ENCODE measurements at regions not wholly inside any gene's neighbourhood (a gene's known extent, or its start where the extent isn't known, plus 50 kb on each side); places are given as distances from the start of the nearest gene placed in this dataset.
"Not testable (repeated sequence)": the region's sequence is repeated elsewhere in the genome, so short reads cannot be mapped to it uniquely, and the experiment has no call there.

DNA sequence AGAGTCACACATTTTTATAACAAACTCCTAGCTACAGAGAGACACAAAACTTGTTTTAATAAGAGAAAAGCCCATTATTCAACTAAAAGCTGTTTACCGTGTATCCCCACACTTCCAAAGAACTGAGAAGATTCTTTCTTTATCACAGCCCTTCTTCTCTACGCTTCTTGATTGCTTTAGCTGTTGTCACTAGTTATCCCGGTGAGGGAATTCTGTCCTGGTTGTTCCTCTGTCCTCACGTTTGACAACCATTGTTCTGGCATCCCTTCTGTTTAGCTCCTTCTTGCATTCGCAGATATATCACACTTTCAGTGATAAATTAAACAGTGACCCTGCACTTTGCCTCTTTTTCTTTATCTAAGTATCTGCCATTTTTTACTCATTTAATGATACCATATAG lies 1035.1 kb upstream of the PCDH20 start:
- TF ChIP-seq, protein P1, sequence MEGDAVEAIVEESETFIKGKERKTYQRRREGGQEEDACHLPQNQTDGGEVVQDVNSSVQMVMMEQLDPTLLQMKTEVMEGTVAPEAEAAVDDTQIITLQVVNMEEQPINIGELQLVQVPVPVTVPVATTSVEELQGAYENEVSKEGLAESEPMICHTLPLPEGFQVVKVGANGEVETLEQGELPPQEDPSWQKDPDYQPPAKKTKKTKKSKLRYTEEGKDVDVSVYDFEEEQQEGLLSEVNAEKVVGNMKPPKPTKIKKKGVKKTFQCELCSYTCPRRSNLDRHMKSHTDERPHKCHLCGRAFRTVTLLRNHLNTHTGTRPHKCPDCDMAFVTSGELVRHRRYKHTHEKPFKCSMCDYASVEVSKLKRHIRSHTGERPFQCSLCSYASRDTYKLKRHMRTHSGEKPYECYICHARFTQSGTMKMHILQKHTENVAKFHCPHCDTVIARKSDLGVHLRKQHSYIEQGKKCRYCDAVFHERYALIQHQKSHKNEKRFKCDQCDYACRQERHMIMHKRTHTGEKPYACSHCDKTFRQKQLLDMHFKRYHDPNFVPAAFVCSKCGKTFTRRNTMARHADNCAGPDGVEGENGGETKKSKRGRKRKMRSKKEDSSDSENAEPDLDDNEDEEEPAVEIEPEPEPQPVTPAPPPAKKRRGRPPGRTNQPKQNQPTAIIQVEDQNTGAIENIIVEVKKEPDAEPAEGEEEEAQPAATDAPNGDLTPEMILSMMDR (IDR thresholded peaks at IDR 0.05; ENCODE audit: low read depth, low read length) = no peak
- CTCF ChIA-PET = no interaction called here

DNA sequence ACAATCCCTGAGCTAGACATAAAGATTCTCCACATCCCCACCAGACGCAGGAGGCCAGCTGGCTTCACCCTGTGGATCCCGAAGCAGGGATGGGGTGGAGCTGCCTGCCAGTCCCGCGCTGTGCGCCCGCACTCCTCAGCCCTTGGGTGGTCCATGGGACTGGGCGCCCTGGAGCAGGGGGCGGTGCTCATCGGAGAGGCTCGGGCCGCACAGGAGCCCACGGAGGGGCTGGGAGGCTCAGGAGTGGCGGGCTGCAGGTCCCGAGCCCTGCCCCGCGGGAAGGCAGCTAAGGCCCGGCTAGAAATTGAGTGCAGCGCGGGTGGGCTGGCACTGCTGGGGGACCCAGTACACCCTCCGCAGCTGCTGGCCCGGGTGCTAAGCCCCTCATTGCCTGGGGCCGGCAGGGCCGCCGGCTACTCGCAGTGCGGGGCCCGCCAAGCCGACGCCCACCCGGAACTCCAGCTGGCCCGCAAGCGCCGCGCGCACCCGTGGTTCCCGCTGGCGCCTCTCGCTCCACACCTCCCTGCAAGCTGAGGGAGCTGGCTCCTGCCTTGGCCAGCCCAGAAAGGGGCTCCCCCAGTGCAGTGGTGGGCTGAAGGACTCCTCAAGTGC lies 1032.2 kb upstream of the PCDH20 start:
- H3K9me3 ChIP-seq (ENCODE audit: control insufficient read depth, insufficient read depth, low read length) = peaks cover 12% of the 10 kb centered on the region; the same call in 1 of the 2 replicates
- H3K4me3 ChIP-seq (ENCODE audit: low read depth, low read length); POLR2A ChIA-PET; H3K27me3 ChIP-seq (ENCODE audit: control insufficient read depth, insufficient read depth, low read length); CTCF ChIA-PET; DNase-seq (ENCODE audit: low read depth, low spot score); H3K27ac ChIP-seq (ENCODE audit: low read depth, low read length): not testable (repeated sequence)

More for the DNA sequence above, 1035.1 kb upstream of the PCDH20 start:
- DNase-seq (ENCODE audit: low read depth, low spot score) = no peak
- Histone ChIP-seq H3K27ac (ENCODE audit: low read depth, low read length) (no peak overlapping the region), H3K4me3 (ENCODE audit: low read depth, low read length) (no peak overlapping the region), H3K27me3 (ENCODE audit: control insufficient read depth, insufficient read depth, low read length) (no peaks in the 10 kb centered on the region), H3K9me3 (ENCODE audit: control insufficient read depth, insufficient read depth, low read length) (peaks cover 12% of the 10 kb centered on the region; the same call in 1 of the 2 replicates)
- POLR2A ChIA-PET = no interaction called here

DNA sequence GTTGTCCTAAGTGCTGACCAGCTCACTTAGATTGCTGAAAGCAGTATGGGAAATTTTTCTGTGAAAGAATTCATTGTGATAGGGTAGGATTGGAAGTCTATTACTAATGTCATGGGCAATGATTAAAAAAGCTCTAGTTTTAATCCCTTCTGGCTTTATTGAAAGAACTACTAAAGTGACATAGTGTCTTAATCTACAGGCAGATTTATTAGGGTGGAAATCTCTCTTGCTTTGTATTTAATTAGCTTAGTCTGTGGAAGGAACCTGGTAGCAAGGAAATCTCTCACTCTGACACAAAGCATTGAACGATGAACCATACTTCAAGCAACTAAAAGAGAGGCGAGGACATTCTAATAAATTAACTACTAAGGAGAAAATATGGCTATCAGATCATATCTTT lies 1029.2 kb upstream of the PCDH20 start:
- POLR2A ChIA-PET = no interaction called here
- no peak overlapping the region for H3K4me3 ChIP-seq (ENCODE audit: low read depth, low read length)
- CTCF ChIA-PET = no interaction called here

DNA sequence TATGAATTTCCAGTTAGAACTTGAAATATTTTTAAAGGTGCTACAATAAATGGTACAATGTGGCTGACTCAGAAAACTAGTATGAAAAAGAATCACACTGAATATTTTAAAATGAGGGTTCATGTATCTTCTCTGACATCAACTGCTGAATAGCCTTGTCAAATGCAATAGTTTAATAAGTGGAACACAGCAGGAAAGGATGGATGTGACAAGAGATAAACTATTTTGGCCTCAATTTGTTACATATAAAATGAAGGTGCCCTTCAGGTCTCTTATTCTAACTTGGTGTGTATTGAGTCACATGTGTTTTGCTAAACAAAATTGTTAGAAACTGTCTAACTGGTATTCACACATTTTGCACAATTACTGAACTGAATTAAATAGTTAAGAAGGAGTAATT lies 1018.4 kb upstream of the PCDH20 start:
- H3K9me3 ChIP-seq (ENCODE audit: control insufficient read depth, insufficient read depth, low read length) = no peaks in the 10 kb centered on the region
- H3K27me3 ChIP-seq (ENCODE audit: control insufficient read depth, insufficient read depth, low read length) = no peaks in the 10 kb centered on the region
- POLR2A ChIA-PET = no interaction called here
- TF ChIP-seq, protein P1 (IDR thresholded peaks at IDR 0.05; ENCODE audit: low read depth, low read length) = no peak
- no peak overlapping the region for H3K27ac ChIP-seq (ENCODE audit: low read depth, low read length)
- CTCF ChIA-PET = no interaction called here
- H3K4me3 ChIP-seq (ENCODE audit: low read depth, low read length) = no peak overlapping the region
- no peak for DNase-seq (ENCODE audit: low read depth, low spot score)

More for the DNA sequence above, 1029.2 kb upstream of the PCDH20 start:
- DNase-seq (ENCODE audit: low read depth, low spot score) = no peak
- Histone ChIP-seq H3K27ac (ENCODE audit: low read depth, low read length) (no peak overlapping the region), H3K27me3 (ENCODE audit: control insufficient read depth, insufficient read depth, low read length) (no peaks in the 10 kb centered on the region), H3K9me3 (ENCODE audit: control insufficient read depth, insufficient read depth, low read length) (peaks cover 12% of the 10 kb centered on the region; the same call in 1 of the 2 replicates)
- TF ChIP-seq, protein P1 (IDR thresholded peaks at IDR 0.05; ENCODE audit: low read depth, low read length) = no peak

DNA sequence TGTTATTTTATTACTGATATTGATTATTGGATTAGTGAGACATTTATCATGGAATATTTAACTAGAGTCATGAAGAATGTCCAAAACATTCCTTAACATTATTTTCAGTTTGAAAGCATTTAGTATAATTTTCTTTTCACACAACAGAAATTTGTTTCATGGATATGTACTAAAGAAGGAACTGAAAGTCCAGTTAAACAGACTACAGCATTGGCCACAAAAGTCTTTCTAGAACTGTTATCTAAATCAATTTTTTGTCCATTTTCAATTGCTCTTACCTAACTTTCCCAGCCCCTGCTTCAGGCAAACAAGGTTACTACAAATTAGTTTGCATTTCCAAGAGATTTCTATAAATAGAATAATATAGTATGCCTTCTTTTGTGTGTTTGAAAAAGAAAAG lies 1018.0 kb upstream of the PCDH20 start:
- Histone ChIP-seq H3K27me3 (ENCODE audit: control insufficient read depth, insufficient read depth, low read length) (no peaks in the 10 kb centered on the region), H3K27ac (ENCODE audit: low read depth, low read length) (no peak overlapping the region), H3K9me3 (ENCODE audit: control insufficient read depth, insufficient read depth, low read length) (no peaks in the 10 kb centered on the region), H3K4me3 (ENCODE audit: low read depth, low read length) (no peak overlapping the region)
- CTCF ChIA-PET = no interaction called here
- no peak for DNase-seq (ENCODE audit: low read depth, low spot score)
- TF ChIP-seq, protein P1 (IDR thresholded peaks at IDR 0.05; ENCODE audit: low read depth, low read length) = no peak
- POLR2A ChIA-PET = no interaction called here

Data from AG04450 (cell line).